Endothelial cell (in vitro differentiated cells): ENCODE measurements at regions not wholly inside any gene's neighbourhood (a gene's known extent, or its start where the extent isn't known, plus 50 kb on each side); places are given as distances from the start of the nearest gene placed in this dataset.
A peak's percentile ranks its signal among the peaks of the same experiment; 100 is the strongest.

ENCODE experiments used
- DNase-seq: peaks from one replicate; pipeline ENCODE4 v3.0.0; 2021; ENCODE audit warnings: low spot score
- H3K27ac Mint-ChIP-seq: one replicate; pipeline ENCODE4 v1.8.0; 2021; ENCODE audit warnings: mixed read lengths, inconsistent platforms; ENCODE audit not compliant: unreplicated experiment
- H3K27me3 Mint-ChIP-seq: one replicate; pipeline ENCODE4 v1.8.0; 2021; ENCODE audit warnings: mild to moderate bottlenecking, moderate library complexity, mixed read lengths, inconsistent platforms; ENCODE audit not compliant: unreplicated experiment
- H3K36me3 Mint-ChIP-seq: one replicate; pipeline ENCODE4 v1.8.0; 2021; ENCODE audit warnings: mild to moderate bottlenecking, low read depth, mixed read lengths, inconsistent platforms; ENCODE audit not compliant: unreplicated experiment
- H3K4me1 Mint-ChIP-seq: one replicate; pipeline ENCODE4 v1.8.0; 2021; ENCODE audit warnings: mild to moderate bottlenecking, mixed read lengths, inconsistent platforms; ENCODE audit not compliant: unreplicated experiment
- H3K4me3 Mint-ChIP-seq: one replicate; pipeline ENCODE4 v1.8.0; 2021; ENCODE audit warnings: mild to moderate bottlenecking, mixed read lengths, inconsistent platforms; ENCODE audit not compliant: unreplicated experiment
- H3K9me3 Mint-ChIP-seq: one replicate; pipeline ENCODE4 v1.8.0; 2021; ENCODE audit warnings: mixed read lengths, inconsistent platforms; ENCODE audit not compliant: unreplicated experiment
- CTCF ChIP-seq: fragments of 200-600 bp; sonication (generic); IDR thresholded peaks from one replicate; pipeline ENCODE4 v1.5.0; 2021; ENCODE audit warnings: antibody characterized with exemption; ENCODE audit not compliant: unreplicated experiment

GRCh38 chr9:129550199-129550839 is 70.6 kb downstream of the C9orf50 start:
- peak; percentile 56 for DNase-seq
- no peaks in the 10 kb centered on the region for H3K36me3 Mint-ChIP-seq
- TF ChIP-seq CTCF = no peak
- no peaks in the 10 kb centered on the region for H3K9me3 Mint-ChIP-seq
- peaks cover 13% of the 10 kb centered on the region for H3K27me3 Mint-ChIP-seq
- H3K4me3 Mint-ChIP-seq = peak overlapping the region; percentile 81
- H3K27ac Mint-ChIP-seq = no peak overlapping the region
- H3K4me1 Mint-ChIP-seq = peaks cover 19% of the 10 kb centered on the region

DNA sequence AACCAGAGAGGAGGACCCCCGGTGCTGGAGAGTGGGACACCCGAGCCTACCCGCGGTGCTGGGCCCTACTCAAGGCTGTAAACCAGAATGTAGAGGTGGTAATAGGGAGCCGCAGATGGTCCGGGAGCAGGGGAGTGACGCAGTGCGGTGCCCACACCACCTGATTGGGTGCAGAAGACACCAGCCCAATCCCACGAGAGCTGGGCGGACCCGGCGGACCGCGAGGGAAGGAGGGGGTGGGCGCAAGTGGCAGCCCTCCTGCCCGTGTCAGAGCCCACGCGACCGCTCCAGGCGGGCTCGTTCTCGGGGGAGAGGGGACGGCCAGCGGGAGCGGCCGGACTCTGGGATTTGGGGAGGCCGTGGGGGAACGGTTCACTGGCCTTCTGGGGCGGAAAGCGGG is 71.2 kb downstream of the C9orf50 start:
- no peaks in the 10 kb centered on the region for H3K9me3 Mint-ChIP-seq
- no peak for DNase-seq
- H3K4me3 Mint-ChIP-seq = peak overlapping the region; percentile 84
- no peaks in the 10 kb centered on the region for H3K36me3 Mint-ChIP-seq
- H3K27me3 Mint-ChIP-seq = peaks cover 13% of the 10 kb centered on the region
- no peak for TF ChIP-seq CTCF
- H3K4me1 Mint-ChIP-seq = peaks cover 22% of the 10 kb centered on the region
- no peak overlapping the region for H3K27ac Mint-ChIP-seq

DNA sequence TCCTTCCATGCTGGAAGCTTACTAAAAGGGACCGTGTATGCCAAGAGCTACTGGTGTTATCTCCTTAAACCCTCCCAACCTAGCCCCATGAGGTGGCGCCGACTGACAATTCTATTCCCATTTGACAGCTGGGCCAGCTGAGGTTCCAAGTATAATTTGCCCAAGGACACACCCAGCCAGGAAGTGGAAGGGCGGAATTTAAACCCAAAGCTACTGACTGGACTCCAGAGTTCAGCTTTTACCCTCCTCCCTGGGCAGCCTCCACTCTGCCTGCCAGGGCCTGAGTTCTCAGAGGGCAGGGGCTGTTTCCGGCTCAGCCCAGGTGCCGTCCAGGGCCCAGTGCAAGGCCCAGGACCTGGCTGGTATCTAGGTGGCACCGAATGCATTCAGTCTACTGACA is 71.8 kb downstream of the C9orf50 start:
- no peak overlapping the region for H3K27ac Mint-ChIP-seq
- DNase-seq = no peak
- H3K4me3 Mint-ChIP-seq = peak overlapping the region; percentile 84
- H3K9me3 Mint-ChIP-seq = no peaks in the 10 kb centered on the region
- H3K4me1 Mint-ChIP-seq = peaks cover 22% of the 10 kb centered on the region
- TF ChIP-seq CTCF = no peak
- H3K27me3 Mint-ChIP-seq = peaks cover 13% of the 10 kb centered on the region
- H3K36me3 Mint-ChIP-seq = no peaks in the 10 kb centered on the region

DNA sequence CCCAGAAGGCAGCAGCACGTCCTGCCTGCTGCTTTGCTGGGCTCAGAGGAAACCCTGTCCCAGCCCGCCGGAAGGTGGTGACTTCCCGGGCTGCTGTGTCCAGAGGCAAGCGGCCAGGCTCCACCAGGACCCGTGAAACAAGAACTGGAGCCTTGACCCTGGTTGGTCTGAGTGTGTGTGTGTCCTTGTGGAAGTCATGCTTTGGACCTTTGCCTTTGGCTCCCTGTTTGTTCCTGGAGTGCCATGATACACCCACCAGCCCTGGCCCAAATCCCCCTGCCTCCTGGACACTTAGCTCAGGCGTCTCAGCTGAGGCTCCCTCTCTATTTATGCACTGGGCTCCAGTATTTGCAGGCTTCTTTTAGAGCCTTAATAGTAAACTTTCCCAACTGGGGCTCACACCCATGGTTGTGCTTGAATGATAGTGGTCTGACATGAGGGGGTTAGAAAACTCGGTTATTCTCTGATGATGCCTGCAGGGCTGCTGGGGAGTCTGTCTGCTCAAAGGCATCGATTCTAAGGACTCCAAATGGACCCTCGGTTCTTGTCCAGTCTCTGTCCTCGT is 72.2 kb downstream of the C9orf50 start:
- Mint-ChIP-seq H3K27me3 (peaks cover 13% of the 10 kb centered on the region), H3K4me3 (no peak overlapping the region), H3K36me3 (no peaks in the 10 kb centered on the region), H3K9me3 (no peaks in the 10 kb centered on the region), H3K27ac (no peak overlapping the region), H3K4me1 (peaks cover 22% of the 10 kb centered on the region)
- DNase-seq = no peak
- no peak for TF ChIP-seq CTCF

DNA sequence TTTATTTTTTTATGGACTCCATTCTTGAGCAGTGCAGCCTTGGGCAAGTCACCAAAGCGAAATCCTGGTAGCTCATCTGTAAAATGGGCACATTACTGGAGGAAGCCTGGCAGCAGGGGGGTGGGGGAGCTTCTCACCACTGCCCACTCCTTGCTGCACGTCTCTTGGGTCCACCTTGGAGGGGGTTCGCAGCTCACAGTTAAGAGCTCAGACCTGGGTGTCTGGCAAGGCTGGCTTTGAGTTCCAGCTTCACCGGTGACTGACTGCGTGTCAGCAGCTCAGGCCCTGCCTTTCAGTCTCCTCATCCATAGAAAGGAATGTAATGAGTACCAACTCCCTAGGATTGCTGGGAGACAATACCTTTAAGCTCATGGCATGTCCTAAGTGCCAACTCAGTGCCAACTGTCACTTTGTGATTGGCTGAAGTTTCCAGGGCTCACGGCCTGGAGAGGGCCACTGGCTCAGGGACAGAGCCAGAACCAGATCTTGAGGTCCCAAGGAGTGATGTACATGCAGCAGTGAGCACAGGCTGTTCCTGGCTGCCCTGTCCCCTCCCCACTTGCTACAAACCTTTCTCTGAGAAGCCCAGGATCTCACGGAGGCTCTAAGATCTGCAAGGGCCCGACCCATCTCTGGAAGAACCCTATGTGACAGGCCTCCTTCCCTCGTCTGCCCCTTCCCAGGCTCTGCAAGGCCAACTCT is 72.9 kb downstream of the C9orf50 start:
- no peak for DNase-seq
- H3K36me3 Mint-ChIP-seq = no peaks in the 10 kb centered on the region
- H3K4me3 Mint-ChIP-seq = no peak overlapping the region
- peaks cover 26% of the 10 kb centered on the region for H3K4me1 Mint-ChIP-seq
- TF ChIP-seq CTCF = no peak
- H3K27me3 Mint-ChIP-seq = peaks cover 10% of the 10 kb centered on the region
- H3K9me3 Mint-ChIP-seq = no peaks in the 10 kb centered on the region
- H3K27ac Mint-ChIP-seq = no peak overlapping the region
